A673 (cell line): ENCODE measurements at regions not wholly inside any gene's neighbourhood (a gene's known extent, or its start where the extent isn't known, plus 50 kb on each side); places are given as distances from the start of the nearest gene placed in this dataset.

ENCODE experiments used
- BruUV-seq: library from RNA; stranded (reverse); fragments of 400-500 nt; replicated peaks from 2 replicates; lab custom pipeline; 2021; lab: Mats Ljungman, UMichigan
- CTCF ChIA-PET: fragments of 300-600 bp; sonication (Branson Sonifier 250); formaldehyde crosslinking; loops from one replicate; lab custom pipeline; 2022; ENCODE audit warnings: antibody characterized with exemption; lab: Charles Lee
- POLR2A ChIA-PET: fragments of 300-600 bp; sonication (Branson Sonifier 250); formaldehyde crosslinking; loops from one replicate; lab custom pipeline; 2022; ENCODE audit warnings: antibody characterized with exemption; ENCODE audit not compliant: low non-redundant PET; lab: Charles Lee
- DNase-seq: peaks from one replicate; pipeline ENCODE4 v3.0.0-alpha.2; 2015; ENCODE audit warnings: low spot score
- H3K27ac ChIP-seq: fragments of 200-600 bp; sonication (generic); 2 replicates; pipeline ENCODE4 v1.5.1; 2016; ENCODE audit warnings: mixed run types, low read depth, mild to moderate bottlenecking, mixed read lengths, antibody characterized with exemption, low read length; ENCODE audit not compliant: poor library complexity, severe bottlenecking
- H3K27me3 ChIP-seq: fragments of 200-600 bp; sonication (generic); replicated peaks from 2 replicates; pipeline ENCODE4 v1.6.1; 2017; ENCODE audit warnings: mixed run types, low read depth, mild to moderate bottlenecking, mixed read lengths, antibody characterized with exemption, low read length; ENCODE audit not compliant: insufficient read depth, poor library complexity
- H3K36me3 ChIP-seq: fragments of 200-600 bp; sonication (generic); 2 replicates; pipeline ENCODE4 v1.6.1; 2016; ENCODE audit warnings: mixed run types, mild to moderate bottlenecking, mixed read lengths, antibody characterized with exemption, low read length; ENCODE audit not compliant: insufficient read depth, poor library complexity, severe bottlenecking
- H3K4me1 ChIP-seq: fragments of 200-600 bp; sonication (generic); 2 replicates; pipeline ENCODE4 v1.6.1; 2017; ENCODE audit warnings: mixed run types, mild to moderate bottlenecking, mixed read lengths, antibody characterized with exemption, low read length; ENCODE audit not compliant: insufficient read depth, poor library complexity, severe bottlenecking
- H3K4me3 ChIP-seq: fragments of 200-600 bp; sonication (generic); 2 replicates; pipeline ENCODE4 v1.5.1; 2016; ENCODE audit warnings: low read depth, mixed run types, mild to moderate bottlenecking, mixed read lengths, low read length; ENCODE audit not compliant: poor library complexity, severe bottlenecking
- H3K9me3 ChIP-seq: fragments of 200-600 bp; sonication (generic); 2 replicates; pipeline ENCODE4 v1.6.1; 2016; ENCODE audit warnings: mixed run types, low read depth, mild to moderate bottlenecking, mixed read lengths, antibody characterized with exemption, low read length; ENCODE audit not compliant: poor library complexity, severe bottlenecking
- EZH2 ChIP-seq: fragments of 200-600 bp; sonication (generic); IDR thresholded peaks from 2 replicates; pipeline ENCODE4 v1.6.1; 2017; ENCODE audit warnings: borderline replicate concordance, low read depth, mild to moderate bottlenecking, mixed read lengths, antibody characterized with exemption, low read length; ENCODE audit not compliant: poor library complexity, severe bottlenecking
- intact Hi-C: fragments of 100-400 bp; cut with micrococcal nuclease; formaldehyde crosslinking; loops from one replicate; pipeline ENCODE4 v1.10.0; 2022; ENCODE audit not compliant: unreplicated experiment
- TF ChIP-seq, protein P1 (sequence below): fragments of 300-800, 200-600 bp; sonication (generic); conservative IDR thresholded peaks from 2 replicates; pipeline ENCODE4 v1.5.1; 2017; ENCODE audit warnings: low read depth, mild to moderate bottlenecking, antibody characterized with exemption, low read length, moderate library complexity, mixed read lengths

DNA sequence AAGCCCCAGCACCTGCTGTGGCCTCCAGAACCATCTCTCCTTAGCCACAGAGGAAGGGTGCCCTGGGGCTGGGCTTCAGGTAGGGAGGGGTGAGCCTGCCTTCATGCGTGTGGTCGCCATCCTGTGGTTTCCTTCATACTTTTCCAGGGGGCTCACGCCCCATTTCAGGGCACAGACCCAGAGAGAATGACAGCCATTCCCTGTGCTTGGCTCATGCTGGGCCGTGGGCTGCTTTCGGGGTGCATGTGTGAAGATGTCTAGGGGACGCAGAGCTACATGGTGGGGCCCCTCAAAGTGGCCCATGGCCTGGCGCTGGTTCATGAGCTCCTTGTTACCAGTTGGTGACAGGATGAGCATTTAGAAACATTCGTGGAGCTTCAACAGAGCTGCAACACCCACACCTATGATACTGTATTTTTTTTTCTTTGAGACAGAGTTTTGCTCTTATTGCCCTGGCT, 190.3 kb upstream of the SLC24A3 start:
- DNase-seq = no peak
- CTCF ChIA-PET = no interaction called here
- H3K36me3 ChIP-seq = no peaks in the 10 kb centered on the region
- intact Hi-C loops = no loop called here
- no peaks in the 10 kb centered on the region for H3K27me3 ChIP-seq
- no peaks in the 10 kb centered on the region for H3K9me3 ChIP-seq
- TF ChIP-seq EZH2 = no peak
- TF ChIP-seq, protein P1, sequence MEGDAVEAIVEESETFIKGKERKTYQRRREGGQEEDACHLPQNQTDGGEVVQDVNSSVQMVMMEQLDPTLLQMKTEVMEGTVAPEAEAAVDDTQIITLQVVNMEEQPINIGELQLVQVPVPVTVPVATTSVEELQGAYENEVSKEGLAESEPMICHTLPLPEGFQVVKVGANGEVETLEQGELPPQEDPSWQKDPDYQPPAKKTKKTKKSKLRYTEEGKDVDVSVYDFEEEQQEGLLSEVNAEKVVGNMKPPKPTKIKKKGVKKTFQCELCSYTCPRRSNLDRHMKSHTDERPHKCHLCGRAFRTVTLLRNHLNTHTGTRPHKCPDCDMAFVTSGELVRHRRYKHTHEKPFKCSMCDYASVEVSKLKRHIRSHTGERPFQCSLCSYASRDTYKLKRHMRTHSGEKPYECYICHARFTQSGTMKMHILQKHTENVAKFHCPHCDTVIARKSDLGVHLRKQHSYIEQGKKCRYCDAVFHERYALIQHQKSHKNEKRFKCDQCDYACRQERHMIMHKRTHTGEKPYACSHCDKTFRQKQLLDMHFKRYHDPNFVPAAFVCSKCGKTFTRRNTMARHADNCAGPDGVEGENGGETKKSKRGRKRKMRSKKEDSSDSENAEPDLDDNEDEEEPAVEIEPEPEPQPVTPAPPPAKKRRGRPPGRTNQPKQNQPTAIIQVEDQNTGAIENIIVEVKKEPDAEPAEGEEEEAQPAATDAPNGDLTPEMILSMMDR = no peak
- no peaks in the 10 kb centered on the region for H3K4me1 ChIP-seq
- POLR2A ChIA-PET = no interaction called here
- BruUV-seq = no TSS peak
- H3K4me3 ChIP-seq = no peak overlapping the region
- no peak overlapping the region for H3K27ac ChIP-seq

DNA sequence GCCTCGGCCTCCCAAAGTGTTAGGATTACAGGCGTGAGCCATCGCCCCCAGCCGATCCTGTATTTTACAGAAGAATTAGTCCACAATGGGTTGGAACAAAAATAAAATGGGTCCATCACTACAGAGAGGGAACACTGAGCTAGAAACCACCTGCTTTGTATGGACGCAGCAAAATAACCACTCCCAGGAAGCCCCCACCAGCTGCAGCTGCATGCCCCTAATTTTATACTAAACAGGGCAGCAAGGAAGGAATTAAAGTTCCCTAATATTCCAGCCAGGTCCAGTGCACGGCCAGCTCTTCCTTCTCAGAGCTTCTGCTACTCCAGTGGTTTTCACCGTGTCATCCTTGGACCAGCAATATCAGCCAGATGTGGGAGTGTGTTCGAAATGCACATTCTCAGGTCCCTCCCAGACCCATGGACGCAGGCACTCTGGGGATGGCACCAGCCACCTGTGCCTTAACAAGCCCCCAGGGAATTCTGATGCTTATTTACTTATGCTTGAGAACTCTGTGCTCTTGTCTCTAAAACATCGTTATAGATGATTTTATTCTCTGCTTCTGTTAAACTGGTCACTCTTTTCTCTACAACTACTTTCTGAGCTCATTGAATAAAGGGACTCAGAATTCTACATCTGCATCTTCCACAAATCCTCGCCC, 189.5 kb upstream of the SLC24A3 start:
- Histone ChIP-seq H3K27ac (no peak overlapping the region), H3K4me3 (no peak overlapping the region), H3K4me1 (no peaks in the 10 kb centered on the region), H3K27me3 (no peaks in the 10 kb centered on the region), H3K9me3 (no peaks in the 10 kb centered on the region), H3K36me3 (no peaks in the 10 kb centered on the region)
- POLR2A ChIA-PET = no interaction called here
- no TSS peak for BruUV-seq
- TF ChIP-seq, protein P1 = no peak
- intact Hi-C loops = no loop called here
- CTCF ChIA-PET = no interaction called here
- DNase-seq = no peak

DNA sequence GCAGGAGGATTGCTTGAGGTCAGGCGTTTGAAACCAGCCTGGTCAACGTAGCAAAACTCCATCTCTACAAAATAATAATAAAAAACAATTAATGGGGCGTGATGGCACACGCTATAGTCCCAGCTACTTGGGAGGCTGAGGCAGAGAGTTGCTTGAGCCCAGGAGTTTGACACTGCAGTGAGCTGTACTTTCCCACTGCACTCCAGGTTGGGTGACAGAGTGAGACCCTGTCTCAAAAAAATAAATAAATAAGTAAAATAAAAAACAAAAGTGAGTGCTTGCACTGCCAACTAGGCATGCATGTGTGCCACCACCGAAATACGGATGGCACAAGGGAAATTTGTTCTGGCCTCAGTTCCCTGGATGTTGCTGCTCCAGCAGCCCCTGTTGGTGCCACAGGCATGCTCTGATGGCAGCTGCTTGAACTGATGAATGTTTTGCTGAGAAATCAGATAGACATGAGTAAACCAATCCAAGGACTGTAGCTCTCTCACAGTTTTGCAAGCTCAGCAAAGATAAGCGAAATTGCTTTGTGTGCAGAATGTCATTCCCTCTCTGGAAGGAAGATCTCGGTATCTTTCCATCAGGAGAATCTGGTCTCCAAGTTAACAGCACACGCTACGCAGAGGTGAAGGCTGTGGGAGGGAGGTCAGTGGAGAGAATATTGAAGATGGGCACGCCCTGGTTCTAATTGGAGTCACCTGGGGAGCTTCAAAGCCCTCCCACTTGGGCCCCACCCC, 188.0 kb upstream of the SLC24A3 start:
- intact Hi-C loops = no loop called here
- TF ChIP-seq EZH2 = no peak
- TF ChIP-seq, protein P1 = no peak
- Histone ChIP-seq H3K4me3 (no peak overlapping the region), H3K27me3 (no peaks in the 10 kb centered on the region), H3K4me1 (no peaks in the 10 kb centered on the region), H3K36me3 (no peaks in the 10 kb centered on the region), H3K9me3 (no peaks in the 10 kb centered on the region), H3K27ac (no peak overlapping the region)
- POLR2A ChIA-PET = no interaction called here
- CTCF ChIA-PET = no interaction called here
- no TSS peak for BruUV-seq
- DNase-seq = no peak
